K562 (cell line): ENCODE measurements at regions not wholly inside any gene's neighbourhood (a gene's known extent, or its start where the extent isn't known, plus 50 kb on each side); places are given as distances from the start of the nearest gene placed in this dataset.

Source experiments
- AFF1 ChIP-seq, 2 experiments: fragments of 450-650 bp; IDR thresholded peaks; 2 replicates each; pipeline ENCODE4 v1.6.1; 2018; ENCODE audit warnings: mild to moderate bottlenecking in 2 of 2, low read depth in 1 of 2; ENCODE audit not compliant: partially characterized antibody in 2 of 2
- CEBPZ ChIP-seq: fragments of 150-350 bp; IDR thresholded peaks from 2 replicates; pipeline ENCODE4 v1.6.1; 2014; ENCODE audit warnings: low read depth, mild to moderate bottlenecking, low read length, borderline replicate concordance
- PRDM10 ChIP-seq: fragments of 450-650 bp; IDR thresholded peaks from 2 replicates; pipeline ENCODE4 v1.6.1; 2018; ENCODE audit not compliant: partially characterized antibody

GRCh38 chr15:87345961-87346360 lies 910.6 kb downstream of the NTRK3 start (continued):
- TF ChIP-seq PRDM10: no peak
- no peak for TF ChIP-seq AFF1 (IDR thresholded peaks at IDR 0.05; ENCODE audit: low read depth in 1 of 2, partially characterized antibody in 2 of 2)
- TF ChIP-seq CEBPZ: no peak
